Mesendoderm (in vitro differentiated cells): ENCODE measurements at regions not wholly inside any gene's neighbourhood (a gene's known extent, or its start where the extent isn't known, plus 50 kb on each side); places are given as distances from the start of the nearest gene placed in this dataset.

Experiments
- DNase-seq: peaks from one replicate; pipeline ENCODE4 v3.0.0; 2013
- H2AK5ac ChIP-seq: 2 replicates; pipeline ENCODE4 v1.6.1; 2013; ENCODE audit warnings: low read length, inconsistent platforms
- H2BK120ac ChIP-seq: 2 replicates; pipeline ENCODE4 v1.6.1; 2013; ENCODE audit warnings: low read depth, mild to moderate bottlenecking, low read length, moderate library complexity, mixed read lengths
- H2BK15ac ChIP-seq: replicated peaks from 2 replicates; pipeline ENCODE4 v1.6.1; 2013; ENCODE audit warnings: low read depth, mild to moderate bottlenecking, moderate library complexity
- H2BK5ac ChIP-seq: 2 replicates; pipeline ENCODE4 v1.6.1; 2013; ENCODE audit warnings: low read length, inconsistent platforms
- H3K18ac ChIP-seq: 2 replicates; pipeline ENCODE4 v1.6.1; 2013; ENCODE audit warnings: mild to moderate bottlenecking, low read length, mixed read lengths
- H3K23ac ChIP-seq: one replicate; pipeline ENCODE4 v1.6.1; 2013; ENCODE audit warnings: low read length
- H3K27ac ChIP-seq: 2 replicates; pipeline ENCODE4 v1.5.1; 2013; ENCODE audit warnings: low read depth, mild to moderate bottlenecking, inconsistent platforms, low read length, moderate library complexity
- H3K27me3 ChIP-seq: 2 replicates; pipeline ENCODE4 v1.6.1; 2013; ENCODE audit warnings: low read length, control low read depth, mild to moderate bottlenecking, inconsistent platforms; ENCODE audit not compliant: insufficient read depth, poor library complexity
- H3K36me3 ChIP-seq: 2 replicates; pipeline ENCODE4 v1.6.1; 2013; ENCODE audit warnings: low read length, inconsistent platforms; ENCODE audit not compliant: control insufficient read depth, insufficient read depth
- H3K4ac ChIP-seq: one replicate; pipeline ENCODE4 v1.6.1; 2013; ENCODE audit warnings: low read depth, mild to moderate bottlenecking, low read length, moderate library complexity
- H3K4me1 ChIP-seq: 2 replicates; pipeline ENCODE4 v1.6.1; 2013; ENCODE audit warnings: low read depth, low read length, inconsistent platforms; ENCODE audit not compliant: control insufficient read depth
- H3K4me2 ChIP-seq: 2 replicates; pipeline ENCODE4 v1.6.1; 2013; ENCODE audit warnings: low read length
- H3K4me3 ChIP-seq: 2 replicates; pipeline ENCODE4 v1.5.1; 2013; ENCODE audit warnings: mild to moderate bottlenecking, low read length
- H3K56ac ChIP-seq: one replicate; pipeline ENCODE4 v1.6.1; 2013; ENCODE audit warnings: low read length
- H3K79me1 ChIP-seq: 2 replicates; pipeline ENCODE4 v1.6.1; 2013; ENCODE audit warnings: low read length, inconsistent platforms
- H3K79me2 ChIP-seq: 2 replicates; pipeline ENCODE4 v1.6.1; 2013; ENCODE audit warnings: mild to moderate bottlenecking, low read length; ENCODE audit not compliant: control insufficient read depth, insufficient read depth
- H3K9ac ChIP-seq: 2 replicates; pipeline ENCODE4 v1.6.1; 2013; ENCODE audit warnings: low read length, inconsistent platforms
- H4K5ac ChIP-seq: one replicate; pipeline ENCODE4 v1.6.1; 2013; ENCODE audit warnings: low read length
- H4K8ac ChIP-seq: one replicate; pipeline ENCODE4 v1.6.1; 2013; ENCODE audit warnings: low read depth, mild to moderate bottlenecking, control low read depth, low read length, moderate library complexity
- WGBS: extraction: QIAGEN DNeasy Blood & Tissue Kit; methylation state at CpG from one replicate; pipeline ENCODE4 v1.1.7; 2013; ENCODE audit warnings: low lambda C conversion rate, missing lambda C conversion rate; ENCODE audit not compliant: insufficient coverage; ENCODE audit errors: extremely low coverage; 5-methylcytosine and 5-hydroxymethylcytosine counted together

DNA sequence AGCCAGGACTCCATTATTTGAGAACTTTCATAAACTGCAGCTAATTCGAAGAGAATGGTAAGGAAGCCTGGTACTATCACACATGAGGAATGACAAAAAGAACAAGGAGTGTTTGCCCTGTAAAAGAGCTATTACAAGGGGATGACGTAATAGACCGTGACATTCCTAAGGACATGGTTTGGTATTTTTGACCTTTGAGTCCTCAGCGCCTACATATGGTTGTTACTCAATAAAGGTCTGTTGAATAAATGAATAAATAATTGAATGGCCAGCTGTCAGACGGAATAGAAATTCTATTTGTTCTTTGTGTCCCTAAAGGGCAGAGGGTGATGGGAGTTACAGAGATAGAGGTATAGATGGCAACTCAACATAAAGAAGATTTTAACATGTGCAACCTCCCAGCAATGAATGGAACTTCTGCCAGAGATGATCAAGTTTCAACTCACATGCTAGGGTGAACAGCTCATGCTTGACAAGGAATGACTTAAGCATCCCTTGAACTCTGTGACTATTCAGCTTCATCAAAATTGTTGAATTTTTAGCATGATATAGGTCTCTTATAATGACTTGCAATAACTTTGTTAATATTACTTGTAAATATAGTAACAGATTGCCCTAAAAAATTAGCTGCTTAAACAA is 115.4 kb downstream of the TENT5A start:
- DNase-seq: peak; percentile 46
- no peak overlapping the region for H3K23ac ChIP-seq
- no peak overlapping the region for H3K4me2 ChIP-seq
- H3K4me3 ChIP-seq: no peak overlapping the region
- H3K79me2 ChIP-seq: no peaks in the 10 kb centered on the region
- no peak overlapping the region for H2BK5ac ChIP-seq
- H3K18ac ChIP-seq: no peak overlapping the region
- H4K8ac ChIP-seq: no peak overlapping the region
- no peaks in the 10 kb centered on the region for H3K79me1 ChIP-seq
- H2BK120ac ChIP-seq: no peak overlapping the region
- H4K5ac ChIP-seq: no peak overlapping the region
- H3K9ac ChIP-seq: no peak overlapping the region
- no peak overlapping the region for H2AK5ac ChIP-seq
- no peaks in the 10 kb centered on the region for H3K36me3 ChIP-seq
- no peak overlapping the region for H3K27ac ChIP-seq
- H3K4me1 ChIP-seq: no peaks in the 10 kb centered on the region
- no peaks in the 10 kb centered on the region for H3K27me3 ChIP-seq
- no peak overlapping the region for H3K56ac ChIP-seq
- no peak overlapping the region for H3K4ac ChIP-seq
- H2BK15ac ChIP-seq: no peak overlapping the region
- WGBS: no CpG with 5 or more reads among the region's 5 CpGs

DNA sequence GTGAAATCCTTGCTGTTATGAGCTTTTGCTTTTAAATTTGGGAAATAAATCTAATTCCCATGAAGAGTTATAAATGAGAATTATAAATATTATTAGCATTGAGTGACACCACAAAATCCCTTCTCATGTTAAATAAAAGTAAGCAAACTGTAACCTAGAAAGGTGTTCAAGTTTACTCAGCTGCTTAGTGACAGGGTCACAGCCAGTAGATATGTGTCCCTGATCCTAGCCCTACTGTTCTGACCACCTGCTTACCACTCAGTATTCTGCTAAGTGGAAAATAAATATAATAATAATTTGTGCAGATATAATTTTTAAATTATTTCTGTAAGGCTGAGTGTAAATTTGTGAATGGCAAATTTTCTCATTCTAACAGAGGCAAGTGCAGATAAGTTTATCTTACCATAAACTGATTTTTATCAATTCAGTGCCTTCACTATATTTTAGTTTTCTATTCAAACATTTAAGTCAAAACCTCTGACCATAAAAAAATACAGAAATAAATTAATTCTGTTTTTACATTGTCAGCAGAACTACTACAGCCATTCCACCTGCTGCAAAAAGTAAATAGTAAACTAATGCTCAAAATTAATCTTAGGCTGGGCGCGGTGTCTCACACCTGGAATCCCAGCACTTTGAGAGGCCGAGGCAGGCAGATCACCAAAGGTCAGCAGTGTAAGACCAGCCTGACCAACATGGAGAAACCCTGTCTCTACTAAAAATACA is 118.2 kb downstream of the TENT5A start:
- Histone ChIP-seq H3K56ac (no peak overlapping the region), H3K27me3 (no peaks in the 10 kb centered on the region), H3K4me3 (no peak overlapping the region), H2BK15ac (no peak overlapping the region), H3K4me2 (no peak overlapping the region), H4K5ac (no peak overlapping the region), H4K8ac (no peak overlapping the region), H3K18ac (no peak overlapping the region), H3K79me2 (no peaks in the 10 kb centered on the region), H3K27ac (no peak overlapping the region), H2BK120ac (no peak overlapping the region), H2BK5ac (no peak overlapping the region), H3K4me1 (no peaks in the 10 kb centered on the region), H2AK5ac (no peak overlapping the region), H3K4ac (no peak overlapping the region), H3K23ac (no peak overlapping the region), H3K79me1 (no peaks in the 10 kb centered on the region), H3K36me3 (no peaks in the 10 kb centered on the region), H3K9ac (no peak overlapping the region)
- no peak for DNase-seq
- WGBS: no CpG with 5 or more reads among the region's 3 CpGs

- Histone ChIP-seq H3K23ac (no peak overlapping the region), H3K4me1 (no peaks in the 10 kb centered on the region), H2BK120ac (no peak overlapping the region), H3K4me3 (no peak overlapping the region), H3K4me2 (no peak overlapping the region), H3K27me3 (no peaks in the 10 kb centered on the region), H3K9ac (no peak overlapping the region), H4K8ac (no peak overlapping the region), H4K5ac (no peak overlapping the region), H3K36me3 (no peaks in the 10 kb centered on the region), H3K18ac (no peak overlapping the region), H3K4ac (no peak overlapping the region), H2BK5ac (no peak overlapping the region), H2BK15ac (no peak overlapping the region), H2AK5ac (no peak overlapping the region), H3K79me2 (no peaks in the 10 kb centered on the region), H3K79me1 (no peaks in the 10 kb centered on the region), H3K27ac (no peak overlapping the region), H3K56ac (no peak overlapping the region)
- no peak for DNase-seq
Observed at GRCh38 chr6:81633391-81633790, 119.1 kb downstream of the TENT5A start.

DNA sequence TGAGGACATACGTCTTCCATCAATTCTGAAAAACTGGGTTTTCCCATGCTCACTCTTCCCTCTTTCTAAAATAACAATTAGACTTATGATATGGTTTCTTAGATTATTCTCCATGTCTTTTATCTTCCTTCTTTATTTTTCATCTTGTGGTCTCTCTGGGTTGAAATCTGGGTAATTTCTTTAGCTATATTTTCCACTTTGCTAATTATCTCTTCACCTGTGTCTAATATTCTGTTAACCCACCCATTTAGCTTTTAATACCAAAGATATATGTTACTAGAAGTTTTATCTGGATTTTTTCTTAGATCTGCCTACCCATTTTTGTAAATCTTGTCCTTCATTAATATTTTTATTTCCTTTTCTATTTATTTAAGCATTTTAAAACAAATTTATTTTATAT is 121.8 kb downstream of the TENT5A start:
- DNase-seq: no peak
- Histone ChIP-seq H3K23ac (no peak overlapping the region), H3K27ac (no peak overlapping the region), H2BK15ac (no peak overlapping the region), H3K36me3 (no peaks in the 10 kb centered on the region), H3K56ac (no peak overlapping the region), H3K79me1 (no peaks in the 10 kb centered on the region), H2BK5ac (no peak overlapping the region), H3K4me2 (no peak overlapping the region), H3K18ac (no peak overlapping the region), H4K8ac (no peak overlapping the region), H3K9ac (no peak overlapping the region), H3K4ac (no peak overlapping the region), H3K4me1 (no peaks in the 10 kb centered on the region), H3K4me3 (no peak overlapping the region), H2BK120ac (no peak overlapping the region), H3K79me2 (no peaks in the 10 kb centered on the region), H2AK5ac (no peak overlapping the region), H4K5ac (no peak overlapping the region), H3K27me3 (no peaks in the 10 kb centered on the region)
- WGBS: no CpG with 5 or more reads among the region's 1 CpG

GRCh38 chr6:81625216-81625615 is 127.3 kb downstream of the TENT5A start:
- DNase-seq: no peak
- Histone ChIP-seq H3K18ac (no peak overlapping the region), H3K27ac (no peak overlapping the region), H3K56ac (no peak overlapping the region), H3K4me3 (no peak overlapping the region), H3K27me3 (no peaks in the 10 kb centered on the region), H3K79me2 (no peaks in the 10 kb centered on the region), H2BK5ac (no peak overlapping the region), H2BK120ac (no peak overlapping the region), H3K79me1 (no peaks in the 10 kb centered on the region), H2AK5ac (no peak overlapping the region), H4K5ac (no peak overlapping the region), H3K4ac (no peak overlapping the region), H4K8ac (no peak overlapping the region), H3K9ac (no peak overlapping the region), H3K4me1 (no peaks in the 10 kb centered on the region), H2BK15ac (no peak overlapping the region), H3K4me2 (no peak overlapping the region), H3K36me3 (no peaks in the 10 kb centered on the region), H3K23ac (no peak overlapping the region)
- no CpG with 5 or more reads among the region's 1 CpG for WGBS

GRCh38 chr6:81624453-81624852 is 128.0 kb downstream of the TENT5A start:
- WGBS: no CpG with 5 or more reads among the region's 1 CpG
- no peaks in the 10 kb centered on the region for H3K36me3 ChIP-seq

More at GRCh38 chr6:81624453-81624852, 128.0 kb downstream of the TENT5A start:
- Histone ChIP-seq H3K56ac (no peak overlapping the region), H3K9ac (no peak overlapping the region), H3K4ac (no peak overlapping the region), H2BK15ac (no peak overlapping the region), H3K27me3 (no peaks in the 10 kb centered on the region), H4K5ac (no peak overlapping the region), H3K79me2 (no peaks in the 10 kb centered on the region), H4K8ac (no peak overlapping the region), H3K4me3 (no peak overlapping the region), H3K4me1 (no peaks in the 10 kb centered on the region), H3K4me2 (no peak overlapping the region), H2BK120ac (no peak overlapping the region), H2AK5ac (no peak overlapping the region), H2BK5ac (no peak overlapping the region), H3K23ac (no peak overlapping the region), H3K18ac (no peak overlapping the region), H3K27ac (no peak overlapping the region), H3K79me1 (no peaks in the 10 kb centered on the region)
- DNase-seq: no peak
